ENCODE measurements at regions not wholly inside any gene's neighbourhood (a gene's known extent, or its start where the extent isn't known, plus 50 kb on each side); places are given as distances from the start of the nearest gene placed in this dataset.

DNA sequence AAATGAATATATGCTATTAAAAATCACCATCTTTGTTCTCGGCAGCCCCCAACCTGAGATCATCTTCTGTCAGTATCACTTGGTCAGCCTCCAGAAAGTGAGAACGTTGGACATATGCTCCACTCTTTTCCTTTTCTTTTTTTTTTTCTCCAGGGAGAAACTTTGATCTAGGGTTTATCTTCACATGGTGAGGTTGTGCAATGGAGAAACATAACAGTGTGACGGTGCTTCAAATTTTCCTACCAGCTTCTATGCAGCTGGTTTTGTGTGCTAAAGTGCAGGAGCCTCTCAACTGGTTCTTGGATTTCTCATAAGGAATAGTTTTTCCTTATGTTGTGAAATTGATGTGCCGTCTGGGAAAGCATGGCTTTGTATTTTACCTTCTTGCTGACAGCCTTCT is 1202.9 kb downstream of the NCAM2 start:
- Mint-ChIP-seq H3K4me1 (ENCODE audit: unreplicated experiment) (no peaks in the 10 kb centered on the region), H3K27ac (ENCODE audit: unreplicated experiment) (no peak overlapping the region), H3K4me3 (ENCODE audit: unreplicated experiment) (no peak overlapping the region), H3K27me3 (ENCODE audit: unreplicated experiment) (peaks cover 2% of the 10 kb centered on the region), H3K36me3 (ENCODE audit: low read depth, unreplicated experiment) (no peaks in the 10 kb centered on the region), H3K9me3 (ENCODE audit: unreplicated experiment) (no peaks in the 10 kb centered on the region)
- TF ChIP-seq CTCF (IDR thresholded peaks at IDR 0.05; ENCODE audit: unreplicated experiment) = no peak
- no peak for DNase-seq (ENCODE audit: low spot score)

- H3K4me1 Mint-ChIP-seq (ENCODE audit: unreplicated experiment) = no peaks in the 10 kb centered on the region
- no peaks in the 10 kb centered on the region for H3K36me3 Mint-ChIP-seq (ENCODE audit: low read depth, unreplicated experiment)
These were observed 1203.5 kb downstream of the NCAM2 start for GRCh38 chr21:22201669-22202068.

DNA sequence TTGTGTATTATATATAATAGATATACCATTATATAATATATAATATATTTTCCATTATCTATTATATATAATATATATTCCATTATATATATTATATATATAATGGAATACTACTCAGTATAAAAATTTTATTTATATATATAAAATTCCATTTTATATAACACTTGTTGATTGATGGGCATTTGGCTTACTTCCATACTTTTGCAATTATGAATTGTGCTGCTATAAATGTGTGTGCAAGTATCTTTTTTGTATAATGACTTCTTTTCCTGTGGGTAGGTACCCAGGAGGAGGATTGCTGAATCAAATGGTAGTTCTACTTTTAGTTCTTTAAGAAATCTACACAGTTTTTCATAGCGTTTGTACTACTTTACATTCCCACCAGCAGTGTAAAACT is 1211.1 kb downstream of the NCAM2 start:
- no peak for TF ChIP-seq CTCF (IDR thresholded peaks at IDR 0.05; ENCODE audit: unreplicated experiment)
- no peaks in the 10 kb centered on the region for H3K4me1 Mint-ChIP-seq (ENCODE audit: unreplicated experiment)

More at GRCh38 chr21:22201669-22202068, 1203.5 kb downstream of the NCAM2 start:
- no peak for TF ChIP-seq CTCF (IDR thresholded peaks at IDR 0.05; ENCODE audit: unreplicated experiment)
- Mint-ChIP-seq H3K27ac (ENCODE audit: unreplicated experiment) (no peak overlapping the region), H3K9me3 (ENCODE audit: unreplicated experiment) (no peaks in the 10 kb centered on the region), H3K27me3 (ENCODE audit: unreplicated experiment) (peaks cover 2% of the 10 kb centered on the region), H3K4me3 (ENCODE audit: unreplicated experiment) (no peak overlapping the region)
- no peak for DNase-seq (ENCODE audit: low spot score)

DNA sequence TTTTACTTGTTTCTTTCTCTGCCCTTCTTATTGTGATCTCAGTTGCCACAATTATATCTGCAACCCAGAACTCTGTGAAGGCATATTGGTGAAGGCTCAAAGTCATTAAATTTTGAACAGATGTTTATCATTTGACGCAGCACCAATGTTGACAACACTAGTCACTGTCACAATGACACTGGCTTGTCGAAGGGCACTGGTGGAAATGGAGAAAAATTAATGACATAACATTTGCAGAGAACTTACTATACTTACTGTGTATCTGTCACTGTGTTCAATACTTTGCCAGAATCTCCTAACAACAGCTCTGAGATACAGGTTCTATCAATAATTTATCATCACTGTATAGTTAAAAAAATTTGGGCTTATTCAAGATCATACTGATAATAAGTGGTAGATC is 1213.7 kb downstream of the NCAM2 start:
- Mint-ChIP-seq H3K4me3 (ENCODE audit: unreplicated experiment) (no peak overlapping the region), H3K4me1 (ENCODE audit: unreplicated experiment) (no peaks in the 10 kb centered on the region), H3K36me3 (ENCODE audit: low read depth, unreplicated experiment) (no peaks in the 10 kb centered on the region), H3K9me3 (ENCODE audit: unreplicated experiment) (no peaks in the 10 kb centered on the region), H3K27me3 (ENCODE audit: unreplicated experiment) (no peaks in the 10 kb centered on the region), H3K27ac (ENCODE audit: unreplicated experiment) (no peak overlapping the region)
- TF ChIP-seq CTCF (IDR thresholded peaks at IDR 0.05; ENCODE audit: unreplicated experiment) = no peak
- no peak for DNase-seq (ENCODE audit: low spot score)

More for the DNA sequence above, 1211.1 kb downstream of the NCAM2 start:
- no peak for DNase-seq (ENCODE audit: low spot score)
- no peaks in the 10 kb centered on the region for H3K9me3 Mint-ChIP-seq (ENCODE audit: unreplicated experiment)
- peak overlapping the region; percentile 71 for H3K4me3 Mint-ChIP-seq (ENCODE audit: unreplicated experiment)
- H3K27me3 Mint-ChIP-seq (ENCODE audit: unreplicated experiment) = no peaks in the 10 kb centered on the region
- H3K27ac Mint-ChIP-seq (ENCODE audit: unreplicated experiment) = no peak overlapping the region
- no peaks in the 10 kb centered on the region for H3K36me3 Mint-ChIP-seq (ENCODE audit: low read depth, unreplicated experiment)

DNA sequence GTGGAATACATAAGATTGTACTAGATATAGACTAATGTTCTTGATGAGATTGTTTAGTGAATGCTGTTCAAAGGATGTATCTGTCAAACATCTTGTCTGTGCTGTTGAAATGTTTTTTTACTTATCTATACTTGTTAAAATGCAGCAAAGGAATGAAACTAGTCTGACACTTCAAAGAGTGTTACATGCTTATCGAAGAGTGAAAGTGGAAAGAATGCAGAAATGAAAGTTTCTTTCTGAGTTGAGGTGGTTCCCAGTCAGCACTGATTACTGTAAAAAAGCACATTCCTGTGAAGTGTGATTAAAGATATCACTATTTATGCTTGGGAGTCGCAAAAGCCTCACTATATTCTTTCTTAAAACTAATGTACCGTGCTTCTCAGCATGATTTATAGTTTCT is 1225.2 kb downstream of the NCAM2 start:
- no peak for DNase-seq (ENCODE audit: low spot score)
- H3K4me3 Mint-ChIP-seq (ENCODE audit: unreplicated experiment) = no peak overlapping the region
- TF ChIP-seq CTCF (IDR thresholded peaks at IDR 0.05; ENCODE audit: unreplicated experiment) = no peak
- H3K4me1 Mint-ChIP-seq (ENCODE audit: unreplicated experiment) = no peaks in the 10 kb centered on the region
- no peaks in the 10 kb centered on the region for H3K9me3 Mint-ChIP-seq (ENCODE audit: unreplicated experiment)
- H3K27ac Mint-ChIP-seq (ENCODE audit: unreplicated experiment) = no peak overlapping the region
- no peaks in the 10 kb centered on the region for H3K27me3 Mint-ChIP-seq (ENCODE audit: unreplicated experiment)
- no peaks in the 10 kb centered on the region for H3K36me3 Mint-ChIP-seq (ENCODE audit: low read depth, unreplicated experiment)

All from endothelial cell (in vitro differentiated cells).